AG09319 (cell line): ENCODE measurements at regions not wholly inside any gene's neighbourhood (a gene's known extent, or its start where the extent isn't known, plus 50 kb on each side); places are given as distances from the start of the nearest gene placed in this dataset.

Experiments
- DNase-seq: peaks from one replicate; pipeline ENCODE4 v3.0.0-alpha.2; 2010; ENCODE audit warnings: low read depth; ENCODE audit errors: extremely low read depth
- CTCF ChIP-seq: IDR thresholded peaks from 2 replicates; pipeline ENCODE4 v1.5.1; 2011; ENCODE audit warnings: low read depth, mild to moderate bottlenecking, inconsistent platforms, low read length, moderate library complexity

- no peak for TF ChIP-seq CTCF
Observed at GRCh38 chr6:113141901-113142300, 715.2 kb upstream of the MARCKS start.

DNA sequence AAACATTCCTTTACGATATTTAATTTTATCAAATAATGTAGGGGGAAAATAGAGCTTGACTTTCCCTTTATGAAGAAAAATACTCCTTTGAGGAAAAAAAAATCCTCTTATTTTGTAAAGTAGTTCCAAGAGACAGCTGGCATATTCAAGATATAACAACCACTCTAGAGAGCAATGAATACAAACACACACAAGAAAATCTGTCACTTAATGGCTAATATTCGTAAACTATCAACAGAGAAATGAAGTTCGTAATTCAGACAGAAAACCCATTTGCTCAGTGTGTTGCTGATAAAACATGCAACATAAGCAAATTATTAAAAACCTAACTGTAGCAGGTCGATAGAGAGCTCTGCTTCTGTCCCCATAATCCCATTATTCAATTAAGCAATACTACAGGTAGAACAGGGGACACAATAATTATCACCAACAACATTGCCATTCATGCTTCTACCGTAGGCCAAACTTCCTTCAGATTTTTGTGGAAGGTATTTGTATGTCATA lies 714.4 kb upstream of the MARCKS start:
- no peak for TF ChIP-seq CTCF
- DNase-seq = no peak

More at GRCh38 chr6:113141901-113142300, 715.2 kb upstream of the MARCKS start:
- no peak for DNase-seq

GRCh38 chr6:113143206-113143605 lies 713.9 kb upstream of the MARCKS start:
- DNase-seq = no peak

DNA sequence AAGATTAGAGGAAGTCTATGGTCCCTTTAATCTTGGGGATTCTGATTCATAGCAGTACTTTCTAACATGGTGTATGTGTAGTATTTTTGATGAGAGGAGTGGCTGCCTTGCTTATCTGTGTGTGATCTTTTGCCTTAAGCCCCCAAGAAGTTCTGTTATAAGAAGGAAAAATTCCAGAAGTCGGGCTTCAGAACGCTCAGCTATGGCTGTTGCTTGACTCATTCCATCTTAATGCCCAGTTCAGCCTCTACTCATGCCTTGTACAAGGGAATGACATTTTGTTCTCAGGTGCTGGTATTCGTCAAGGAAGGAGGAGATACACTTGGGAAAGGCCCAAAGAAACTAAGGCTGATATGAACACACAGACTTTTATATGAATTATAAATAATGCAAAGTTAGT lies 713.0 kb upstream of the MARCKS start:
- TF ChIP-seq CTCF = no peak
- DNase-seq = no peak

More at GRCh38 chr6:113143206-113143605, 713.9 kb upstream of the MARCKS start:
- no peak for TF ChIP-seq CTCF

GRCh38 chr6:113146878-113147277 lies 710.3 kb upstream of the MARCKS start:
- DNase-seq = no peak
- TF ChIP-seq CTCF = no peak

GRCh38 chr6:113147544-113147943 lies 709.6 kb upstream of the MARCKS start:
- no peak for TF ChIP-seq CTCF
- peak; percentile 29 for DNase-seq

GRCh38 chr6:113148566-113148965 lies 708.6 kb upstream of the MARCKS start:
- DNase-seq = no peak
- no peak for TF ChIP-seq CTCF
